PC-3 (cell line): ENCODE measurements at regions not wholly inside any gene's neighbourhood (a gene's known extent, or its start where the extent isn't known, plus 50 kb on each side); places are given as distances from the start of the nearest gene placed in this dataset.

Experiments
- ATAC-seq: fragments of 200-7000 bp; cut with Tn5 transposase; 2 replicates; pipeline ENCODE4 v1.9.1; 2020; ENCODE audit warnings: mild to moderate bottlenecking, moderate library complexity
- BruUV-seq: library from RNA; stranded (reverse); fragments of 400-500 nt; replicated peaks from 2 replicates; lab custom pipeline; 2021; lab: Mats Ljungman, UMichigan
- CTCF ChIA-PET: fragments of 300-600 bp; sonication (Branson Sonifier 250); formaldehyde crosslinking; loops from one replicate; lab custom pipeline; 2022; ENCODE audit warnings: antibody characterized with exemption; lab: Charles Lee
- POLR2A ChIA-PET: fragments of 300-600 bp; sonication (Branson Sonifier 250); formaldehyde crosslinking; loops from one replicate; lab custom pipeline; 2022; ENCODE audit warnings: antibody characterized with exemption; ENCODE audit not compliant: unreplicated experiment; lab: Charles Lee
- DNase-seq: peaks from one replicate; pipeline ENCODE4 v3.0.0-alpha.2; 2015
- H2AFZ ChIP-seq: fragments of 300-600 bp; sonication (generic); 2 replicates; pipeline ENCODE4 v1.6.0; 2016; ENCODE audit warnings: antibody characterized with exemption, low read length
- H3F3A ChIP-seq: fragments of 300-600 bp; sonication (generic); one replicate; pipeline ENCODE4 v1.6.0; 2017; ENCODE audit warnings: antibody characterized with exemption, low read length, control low read depth, mild to moderate bottlenecking; ENCODE audit not compliant: unreplicated experiment
- H3K27ac ChIP-seq: fragments of 300-600 bp; sonication (generic); 2 replicates; pipeline ENCODE4 v1.5.1; 2016; ENCODE audit warnings: mild to moderate bottlenecking, low read length
- H3K27me3 ChIP-seq: fragments of 300-600 bp; sonication (generic); 2 replicates; pipeline ENCODE4 v1.6.1; 2016; ENCODE audit warnings: low read length, mixed read lengths
- H3K36me3 ChIP-seq: fragments of 300-600 bp; sonication (generic); 2 replicates; pipeline ENCODE4 v1.6.1; 2016; ENCODE audit warnings: low read depth, mixed run types, low read length, mixed read lengths
- H3K4me1 ChIP-seq: fragments of 300-600 bp; sonication (generic); 2 replicates; pipeline ENCODE4 v1.5.1; 2016; ENCODE audit warnings: low read length; ENCODE audit not compliant: insufficient read depth
- H3K4me2 ChIP-seq: fragments of 300-600 bp; sonication (generic); 2 replicates; pipeline ENCODE4 v1.6.0; 2016; ENCODE audit warnings: low read length
- H3K4me3 ChIP-seq: fragments of 300-600 bp; sonication (generic); 2 replicates; pipeline ENCODE4 v1.5.1; 2016; ENCODE audit warnings: mild to moderate bottlenecking, low read length, mixed read lengths
- H3K79me2 ChIP-seq: fragments of 300-600 bp; sonication (generic); 2 replicates; pipeline ENCODE4 v1.6.1; 2017; ENCODE audit warnings: low read length, mixed read lengths
- H3K9ac ChIP-seq: fragments of 300-600 bp; sonication (generic); 2 replicates; pipeline ENCODE4 v1.6.0; 2016; ENCODE audit warnings: mild to moderate bottlenecking, low read length
- H3K9me2 ChIP-seq: fragments of 300-600 bp; sonication (generic); replicated peaks from 2 replicates; pipeline ENCODE4 v1.6.1; 2016; ENCODE audit warnings: mixed run types, low read length, mixed read lengths
- H3K9me3 ChIP-seq: fragments of 300-600 bp; sonication (generic); 2 replicates; pipeline ENCODE4 v1.6.1; 2016; ENCODE audit warnings: low read length, mixed read lengths
- H4K20me1 ChIP-seq: fragments of 300-600 bp; sonication (generic); 2 replicates; pipeline ENCODE4 v1.6.1; 2016; ENCODE audit warnings: low read length, mixed read lengths
- CTCF ChIP-seq: fragments of 300-600 bp; sonication (generic); conservative IDR thresholded peaks from 2 replicates; pipeline ENCODE4 v1.5.1; 2017; ENCODE audit warnings: antibody characterized with exemption, low read depth, mild to moderate bottlenecking, low read length
- EZH2 ChIP-seq: fragments of 300-600 bp; sonication (generic); IDR thresholded peaks from one replicate; pipeline ENCODE4 v1.6.1; 2017; ENCODE audit warnings: antibody characterized with exemption, mild to moderate bottlenecking, low read length; ENCODE audit not compliant: unreplicated experiment
- EZH2phosphoT487 ChIP-seq: fragments of 300-600 bp; sonication (generic); IDR thresholded peaks from 2 replicates; pipeline ENCODE4 v1.6.1; 2018; ENCODE audit warnings: mild to moderate bottlenecking, antibody characterized with exemption, low read length, borderline replicate concordance
- intact Hi-C: fragments of 100-400 bp; cut with micrococcal nuclease; formaldehyde crosslinking; loops from 2 replicates; pipeline ENCODE4 v1.9.0; 2023

GRCh38 chr21:28719723-28720122, 273.0 kb downstream of the LTN1 start:
- CTCF ChIA-PET, result no interaction called here
- BruUV-seq, result no TSS peak
- Histone ChIP-seq H3K79me2 (no peaks in the 10 kb centered on the region), H2AFZ (no peak overlapping the region), H3K36me3 (no peaks in the 10 kb centered on the region), H4K20me1 (no peaks in the 10 kb centered on the region), H3K4me3 (no peak overlapping the region), H3K4me1 (no peaks in the 10 kb centered on the region), H3K9me2 (no peaks in the 10 kb centered on the region), H3K27me3 (no peaks in the 10 kb centered on the region), H3K9me3 (no peaks in the 10 kb centered on the region), H3F3A (no peaks in the 10 kb centered on the region), H3K4me2 (no peak overlapping the region), H3K9ac (no peak overlapping the region), H3K27ac (no peak overlapping the region)
- POLR2A ChIA-PET, result no interaction called here
- DNase-seq (no peak), ATAC-seq (no peak)
- intact Hi-C loops, result no loop called here
- TF ChIP-seq EZH2 (no peak), EZH2phosphoT487 (no peak), CTCF (no peak)

GRCh38 chr21:28714777-28715464, 277.8 kb downstream of the LTN1 start:
- Histone ChIP-seq H2AFZ (no peak overlapping the region), H3K36me3 (no peaks in the 10 kb centered on the region), H3K9me2 (no peaks in the 10 kb centered on the region), H3K9ac (no peak overlapping the region), H3K4me1 (no peaks in the 10 kb centered on the region), H3K27ac (no peak overlapping the region), H3K27me3 (no peaks in the 10 kb centered on the region), H3K79me2 (no peaks in the 10 kb centered on the region), H3K4me3 (no peak overlapping the region), H3K9me3 (no peaks in the 10 kb centered on the region), H3F3A (no peaks in the 10 kb centered on the region), H3K4me2 (no peak overlapping the region), H4K20me1 (no peaks in the 10 kb centered on the region)
- POLR2A ChIA-PET, result no interaction called here
- no peak for ATAC-seq
- intact Hi-C loops, result no loop called here
- CTCF ChIA-PET, result no interaction called here
- DNase-seq, result no peak
- no TSS peak for BruUV-seq
- TF ChIP-seq CTCF (no peak), EZH2phosphoT487 (no peak)

- no peak for DNase-seq
- BruUV-seq, result no TSS peak
- no peaks in the 10 kb centered on the region for H4K20me1 ChIP-seq
- H3K4me2 ChIP-seq, result no peak overlapping the region
- no peaks in the 10 kb centered on the region for H3K27me3 ChIP-seq
- H3K36me3 ChIP-seq, result no peaks in the 10 kb centered on the region
- no peaks in the 10 kb centered on the region for H3K9me3 ChIP-seq
- POLR2A ChIA-PET, result no interaction called here
- no peaks in the 10 kb centered on the region for H3F3A ChIP-seq
- H2AFZ ChIP-seq, result no peak overlapping the region
- CTCF ChIA-PET, result no interaction called here
- TF ChIP-seq EZH2phosphoT487 (no peak), EZH2 (no peak), CTCF (no peak)
- H3K4me1 ChIP-seq, result no peaks in the 10 kb centered on the region
- H3K4me3 ChIP-seq, result no peak overlapping the region
- H3K9me2 ChIP-seq, result no peaks in the 10 kb centered on the region
- H3K27ac ChIP-seq, result no peak overlapping the region
- no peaks in the 10 kb centered on the region for H3K79me2 ChIP-seq
- no peak overlapping the region for H3K9ac ChIP-seq
- intact Hi-C loops, result no loop called here
- no peak for ATAC-seq
Measured at GRCh38 chr21:28712411-28712810, 280.3 kb downstream of the LTN1 start.
